Posterior vena cava (tissue), 2 donors: ENCODE measurements at regions not wholly inside any gene's neighbourhood (a gene's known extent, or its start where the extent isn't known, plus 50 kb on each side); places are given as distances from the start of the nearest gene placed in this dataset.

Experiments
- DNase-seq: peaks from one replicate; pipeline ENCODE4 v3.0.0-alpha.2; 2020; ENCODE audit warnings: low spot score
- intact Hi-C, 2 donors: fragments of 100-400 bp; cut with DNase I; formaldehyde crosslinking; loops; one replicate each; pipeline versions ENCODE4 v1.14.1 to v1.14.2; 2022 to 2023
- donor health status: DM: yes; HTN: yes; CAD: no.
- donor health status: DM: yes; HTN: yes; CAD: no.

DNA sequence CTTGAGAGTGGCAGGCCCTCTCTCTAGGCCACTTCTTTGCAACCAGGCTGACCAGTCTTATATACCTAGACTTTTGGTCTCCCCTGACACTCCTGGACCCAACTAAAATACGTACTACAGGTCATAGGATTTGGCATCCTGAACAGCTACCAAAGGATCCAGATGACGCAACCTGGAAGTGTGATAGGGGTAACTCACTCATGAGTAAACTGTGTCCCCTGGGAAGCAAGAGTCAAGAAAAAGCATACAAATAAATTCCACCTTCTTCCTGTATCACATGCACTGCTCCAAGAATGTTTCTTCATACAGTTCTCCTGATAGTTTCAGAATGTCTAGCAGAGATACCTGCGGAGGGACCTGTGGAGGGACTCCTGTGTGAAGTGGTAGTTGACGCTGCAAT, 172.3 kb downstream of the MDFIC start:
- intact Hi-C loops, result no loop called here
- no peak for DNase-seq

DNA sequence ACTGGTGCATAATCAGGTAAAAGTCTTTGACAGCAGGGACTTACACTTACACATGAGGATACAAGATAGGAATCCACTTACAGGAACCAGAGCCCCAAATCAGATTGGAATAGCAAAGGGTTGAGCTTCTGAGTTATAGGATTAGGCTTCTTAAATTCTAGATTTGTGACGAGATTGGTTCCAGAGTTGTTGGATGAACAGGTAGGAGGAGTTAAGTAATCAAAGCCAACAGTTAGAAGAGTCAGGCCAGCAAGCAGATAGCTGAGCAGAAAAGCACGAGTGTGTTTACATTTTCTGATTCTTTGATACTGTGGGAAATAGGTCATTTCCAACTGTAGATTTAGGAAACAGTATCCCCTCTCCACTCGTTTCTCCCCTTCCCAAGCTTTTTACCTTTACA, 167.0 kb downstream of the MDFIC start:
- no peak for DNase-seq
- intact Hi-C loops, result no loop called here

DNA sequence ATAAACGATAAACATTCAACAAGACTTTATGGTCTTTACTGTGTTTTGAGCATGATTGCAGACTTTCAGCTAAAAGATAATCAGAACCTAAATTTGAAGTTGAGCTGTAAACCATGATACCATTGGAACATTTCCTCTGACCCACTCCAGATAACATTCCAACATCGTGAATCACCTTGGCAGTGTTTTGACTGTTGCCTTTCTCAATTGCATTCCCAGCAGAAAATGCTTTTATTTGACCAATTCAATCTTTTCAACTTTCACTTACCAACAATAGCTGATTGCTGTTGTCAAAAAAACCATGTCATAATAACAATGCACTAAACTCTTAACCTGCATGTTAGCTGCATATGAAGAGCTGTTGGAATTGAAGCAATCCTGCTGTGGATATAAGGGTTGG, 165.5 kb downstream of the MDFIC start:
- intact Hi-C loops, result no loop called here

DNA sequence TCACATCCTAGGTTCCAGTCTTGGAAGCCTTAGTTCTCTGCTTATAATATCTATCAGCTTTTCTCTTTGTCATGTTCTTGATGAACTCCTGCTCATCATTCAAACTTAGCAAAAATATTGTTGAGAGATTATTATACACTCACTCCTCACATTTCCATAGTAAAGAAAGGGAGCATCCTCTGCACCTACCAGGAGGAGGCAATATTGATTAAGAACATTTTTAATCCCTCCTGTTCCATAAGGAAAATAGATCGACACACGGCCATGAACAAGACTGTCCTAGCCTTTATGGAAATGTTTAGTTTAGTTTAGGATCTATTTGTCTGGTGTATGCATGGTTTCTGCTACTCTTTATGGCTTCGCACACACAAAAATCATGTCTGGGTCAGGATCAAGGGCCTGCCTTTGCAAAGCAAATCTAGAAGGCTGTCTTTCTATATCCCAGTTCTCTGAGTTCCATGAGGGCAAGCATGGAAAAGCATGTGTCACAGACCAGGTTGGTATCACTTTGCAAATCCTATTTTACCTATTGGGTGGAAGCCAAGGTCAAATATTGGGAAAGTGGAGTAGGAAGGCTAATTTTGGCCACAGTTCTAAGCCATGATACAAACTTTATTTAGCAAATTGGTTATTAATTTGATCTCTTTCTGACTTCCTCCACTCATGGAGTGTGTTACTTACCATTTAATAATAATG, 164.4 kb downstream of the MDFIC start:
- intact Hi-C loops, result no loop called here
- DNase-seq, result no peak

More for the DNA sequence above, 165.5 kb downstream of the MDFIC start:
- no peak for DNase-seq

DNA sequence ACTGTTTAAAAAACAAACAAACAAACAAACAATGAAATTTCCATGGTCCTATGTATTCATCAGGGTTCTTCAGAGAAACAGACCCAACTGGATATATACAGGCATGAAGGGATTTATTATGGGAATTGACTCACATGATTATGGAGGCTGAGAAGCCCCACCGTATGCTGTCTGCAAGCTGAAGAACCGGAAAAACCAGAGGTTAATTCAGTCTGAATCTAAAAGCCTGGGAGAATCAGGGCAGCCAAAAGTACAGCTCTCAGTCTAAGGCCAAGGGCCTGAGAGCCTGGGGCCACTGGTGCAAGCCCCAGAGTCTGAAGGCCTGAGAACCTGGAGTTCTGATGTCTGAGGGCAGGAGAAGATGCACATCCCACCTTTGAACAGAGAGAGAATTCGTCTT, 163.5 kb downstream of the MDFIC start:
- no peak for DNase-seq
- intact Hi-C loops, result no loop called here

DNA sequence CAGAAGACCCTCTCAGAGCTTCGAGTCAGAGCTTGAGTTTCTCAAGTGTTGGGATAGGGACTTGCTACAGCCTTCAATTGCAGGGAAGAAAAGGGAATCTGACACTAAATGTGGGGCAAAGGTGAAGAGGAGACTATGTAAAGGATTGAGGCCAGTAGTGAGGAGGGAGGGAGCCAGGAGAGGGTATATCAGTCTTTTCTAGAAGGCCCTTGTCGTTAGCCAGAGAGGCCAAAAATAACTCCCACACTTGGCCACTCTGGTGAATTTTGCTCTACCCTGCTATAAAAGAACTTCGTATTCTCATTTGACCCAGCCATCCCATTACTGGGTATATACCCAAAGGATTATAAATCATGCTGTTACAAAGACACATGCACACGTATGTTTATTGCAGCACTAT, 162.0 kb downstream of the MDFIC start:
- DNase-seq, result no peak
- intact Hi-C loops, result no loop called here

DNA sequence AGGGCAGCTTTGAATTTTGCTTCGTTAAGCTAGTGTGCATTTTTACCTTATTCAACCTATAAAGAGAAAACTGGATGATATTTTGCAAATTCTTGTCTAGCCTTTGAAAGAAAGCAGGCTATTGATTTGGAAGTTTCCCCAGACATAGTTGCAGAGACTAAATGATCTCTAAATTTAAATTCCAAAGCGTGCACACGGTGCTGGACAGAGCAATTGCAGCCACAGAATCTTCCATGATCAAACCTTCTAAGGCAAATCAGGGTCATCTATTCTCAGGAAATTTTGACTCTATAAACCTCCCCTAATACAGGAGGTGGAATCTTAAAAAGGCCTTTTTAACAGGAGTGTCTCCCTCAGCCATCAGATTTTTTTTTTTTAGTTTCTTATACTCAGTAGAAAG, 159.9 kb downstream of the MDFIC start:
- intact Hi-C loops, result no loop called here
- DNase-seq, result no peak

DNA sequence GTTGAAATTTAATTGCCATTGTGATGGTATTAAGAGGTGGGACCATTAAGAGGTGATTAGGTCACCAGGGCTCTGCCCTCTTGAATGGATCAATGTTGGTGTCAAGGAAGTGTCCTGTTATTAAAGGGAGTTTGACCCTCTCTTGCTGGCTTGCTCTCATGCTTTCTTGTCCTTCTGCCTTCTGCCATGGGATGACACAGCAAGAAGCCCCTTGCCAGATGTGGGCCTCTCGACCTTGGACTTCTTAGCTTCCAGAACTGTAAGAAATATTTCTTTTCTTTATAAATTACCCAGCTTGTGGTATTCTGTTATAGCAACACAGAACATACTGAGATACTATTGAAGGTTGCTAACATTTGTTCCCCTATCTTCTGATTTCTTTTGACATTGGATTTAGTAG, 157.0 kb downstream of the MDFIC start:
- intact Hi-C loops, result no loop called here
- no peak for DNase-seq

DNA sequence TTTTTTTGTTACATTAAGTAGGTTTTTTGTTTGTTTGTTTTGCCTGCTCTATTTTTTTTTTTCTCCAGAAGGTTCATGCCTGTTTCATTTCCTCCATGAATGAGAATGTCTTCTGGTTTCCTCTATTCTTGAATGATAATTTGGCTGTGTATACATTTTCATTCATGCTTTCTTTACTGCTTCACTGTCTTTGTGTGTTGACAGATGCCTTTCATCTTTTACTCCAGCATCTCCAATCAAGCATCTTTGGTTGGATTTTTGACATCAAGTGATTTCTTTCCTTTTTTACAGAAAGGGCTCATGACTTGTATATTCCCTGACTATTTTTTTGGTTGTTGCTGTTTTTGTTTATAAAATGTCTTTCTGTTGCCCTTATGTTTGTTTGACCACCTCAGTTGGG, 156.5 kb downstream of the MDFIC start:
- intact Hi-C loops, result no loop called here
- DNase-seq, result no peak

DNA sequence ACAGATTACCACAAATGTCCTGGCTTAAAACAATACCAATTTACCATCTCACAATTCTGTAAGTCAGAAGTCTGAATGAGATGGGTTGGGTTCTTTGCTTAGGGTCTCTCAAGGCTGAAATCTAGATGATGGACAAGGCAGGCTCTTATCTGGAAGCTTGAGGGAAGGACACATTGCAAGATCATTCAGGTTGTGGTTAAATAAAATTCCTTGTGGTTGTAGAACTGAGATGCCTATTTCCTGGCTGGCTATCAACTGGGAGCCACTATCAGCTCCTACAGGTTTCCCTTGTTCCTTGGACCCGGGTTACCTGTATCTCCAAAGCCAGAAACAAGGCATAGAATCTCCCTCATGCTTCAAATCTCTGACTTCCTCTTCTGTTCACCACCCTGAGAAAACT, 148.4 kb downstream of the MDFIC start:
- DNase-seq, result no peak
- intact Hi-C loops, result no loop called here
